Activated T-cell treated with anti-CD3 and anti-CD28 coated beads for 48 hours (primary cell): ENCODE measurements at regions not wholly inside any gene's neighbourhood (a gene's known extent, or its start where the extent isn't known, plus 50 kb on each side); places are given as distances from the start of the nearest gene placed in this dataset.

Source experiments
- DNase-seq: peaks from one replicate; pipeline ENCODE4 v3.0.0-alpha.2; 2020; ENCODE audit warnings: low read depth

GRCh38 chr4:128527946-128528576 is 240.4 kb upstream of the PGRMC2 start:
- DNase-seq: no peak

- no peak for DNase-seq
These were observed 239.7 kb upstream of the PGRMC2 start for GRCh38 chr4:128527351-128527750.

- DNase-seq: no peak
These were observed 238.5 kb upstream of the PGRMC2 start for GRCh38 chr4:128525992-128526630.

GRCh38 chr4:128525387-128525786 is 237.8 kb upstream of the PGRMC2 start:
- DNase-seq: no peak

GRCh38 chr4:128524311-128524710 is 236.7 kb upstream of the PGRMC2 start:
- no peak for DNase-seq

- DNase-seq: no peak
These were observed 234.1 kb upstream of the PGRMC2 start for GRCh38 chr4:128521648-128522111.

GRCh38 chr4:128521156-128521555 is 233.5 kb upstream of the PGRMC2 start:
- DNase-seq: no peak

- no peak for DNase-seq
These were observed 231.7 kb upstream of the PGRMC2 start for GRCh38 chr4:128519163-128519830.

GRCh38 chr4:128517739-128518510 is 230.3 kb upstream of the PGRMC2 start:
- no peak for DNase-seq

GRCh38 chr4:128517096-128517738 is 229.6 kb upstream of the PGRMC2 start:
- DNase-seq: no peak

GRCh38 chr4:128516301-128516969 is 228.8 kb upstream of the PGRMC2 start:
- DNase-seq: no peak

GRCh38 chr4:128513664-128514484 is 226.3 kb upstream of the PGRMC2 start:
- DNase-seq: no peak

GRCh38 chr4:128512767-128513322 is 225.2 kb upstream of the PGRMC2 start:
- no peak for DNase-seq

- no peak for DNase-seq
These were observed 224.5 kb upstream of the PGRMC2 start for GRCh38 chr4:128512161-128512560.

- DNase-seq: no peak
These were observed 223.2 kb upstream of the PGRMC2 start for GRCh38 chr4:128510850-128511249.

- no peak for DNase-seq
These were observed 215.4 kb upstream of the PGRMC2 start for GRCh38 chr4:128502818-128503527.

- DNase-seq: no peak
These were observed 213.6 kb upstream of the PGRMC2 start for GRCh38 chr4:128501239-128501638.

GRCh38 chr4:128488055-128488705 is 200.6 kb upstream of the PGRMC2 start:
- DNase-seq: no peak

- no peak for DNase-seq
These were observed 197.3 kb upstream of the PGRMC2 start for GRCh38 chr4:128484896-128485295.
